ENCODE measurements at regions not wholly inside any gene's neighbourhood (a gene's known extent, or its start where the extent isn't known, plus 50 kb on each side); places are given as distances from the start of the nearest gene placed in this dataset.
"Not testable (repeated sequence)": the region's sequence is repeated elsewhere in the genome, so short reads cannot be mapped to it uniquely, and the experiment has no call there.

DNA sequence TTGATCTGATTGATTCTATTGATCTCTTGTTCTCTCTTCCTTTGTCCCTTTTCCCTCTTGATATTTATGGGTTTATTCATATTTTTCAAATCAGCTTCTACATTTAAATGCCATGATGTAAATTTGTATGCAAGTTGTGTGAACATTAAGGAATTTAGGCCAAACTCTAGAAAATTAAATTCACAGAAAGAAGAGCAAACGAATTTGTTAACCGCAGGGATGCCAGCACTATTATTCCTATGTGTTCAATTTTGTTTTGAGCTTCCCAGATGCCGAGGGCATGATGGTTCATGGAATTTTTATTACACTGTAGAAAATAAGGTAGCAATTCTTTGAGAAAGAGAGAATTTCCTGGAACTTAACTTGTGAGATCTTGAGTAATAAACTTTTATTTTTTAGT lies 220.9 kb downstream of the BUB3 start:
- no peak for DNase-seq (ENCODE audit: low read depth in 3 of 3, low spot score in 1 of 3)

DNA sequence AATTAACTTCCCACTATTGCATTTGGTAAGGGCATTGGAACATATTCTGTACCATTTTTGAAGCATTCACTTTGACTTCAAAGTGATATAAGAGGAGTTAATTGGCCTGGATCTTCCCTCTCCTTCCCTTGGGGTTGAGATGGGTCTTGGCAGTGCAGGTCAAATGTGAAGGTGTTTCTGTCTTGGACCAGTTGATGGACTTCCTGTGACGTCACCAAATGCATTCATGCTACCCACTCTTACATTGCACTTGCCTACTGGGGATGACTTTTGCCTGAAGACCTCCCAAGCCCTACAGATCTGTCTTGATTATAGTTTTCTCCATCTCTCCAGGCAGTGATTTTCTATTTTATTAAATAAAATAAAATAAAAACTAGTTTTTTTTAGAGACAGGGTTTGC lies 221.5 kb downstream of the BUB3 start:
- no peak for DNase-seq (ENCODE audit: low read depth in 3 of 3, low spot score in 1 of 3)

DNA sequence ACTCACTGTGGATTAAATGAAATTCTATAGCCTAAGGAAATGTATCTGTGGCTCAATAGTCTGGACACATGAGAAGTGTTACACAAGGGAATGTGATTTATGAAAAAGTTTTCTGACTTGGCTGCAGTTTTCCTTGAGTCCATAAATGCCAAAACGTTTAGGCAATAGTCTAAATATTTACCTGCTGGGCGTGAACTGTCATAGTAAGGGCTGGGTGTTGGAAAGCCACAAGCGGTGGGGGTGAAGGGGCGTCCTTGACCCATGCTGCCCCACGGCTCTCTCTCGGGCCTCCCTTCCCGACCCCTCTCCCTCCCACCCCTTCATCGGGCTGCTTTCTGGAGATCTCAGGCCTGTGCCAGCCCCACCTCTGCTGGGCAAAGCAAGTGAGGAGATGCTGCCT lies 223.7 kb downstream of the BUB3 start:
- no peak for DNase-seq (ENCODE audit: low read depth in 3 of 3, low spot score in 1 of 3)

DNA sequence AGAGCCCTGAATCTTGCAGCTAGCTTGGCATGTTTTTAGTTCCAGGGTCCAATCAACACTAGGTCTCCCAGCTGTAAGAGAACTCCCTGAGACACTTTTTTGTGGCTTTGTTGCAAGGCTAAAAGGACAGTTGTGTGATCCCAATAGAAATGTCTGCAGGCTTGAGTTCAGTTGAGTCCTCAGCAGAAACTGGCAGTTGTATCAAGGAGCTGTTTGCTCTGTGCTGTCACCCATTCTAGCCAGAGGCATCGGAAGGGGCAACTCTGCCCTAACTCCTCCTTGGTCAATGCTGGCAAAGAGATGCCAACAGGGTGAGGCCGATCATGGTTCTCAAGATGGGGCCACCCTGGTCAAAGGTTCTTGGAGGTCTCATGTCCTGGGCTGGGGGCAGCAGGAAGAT lies 224.1 kb downstream of the BUB3 start:
- no peak for DNase-seq (ENCODE audit: low read depth in 3 of 3, low spot score in 1 of 3)

DNA sequence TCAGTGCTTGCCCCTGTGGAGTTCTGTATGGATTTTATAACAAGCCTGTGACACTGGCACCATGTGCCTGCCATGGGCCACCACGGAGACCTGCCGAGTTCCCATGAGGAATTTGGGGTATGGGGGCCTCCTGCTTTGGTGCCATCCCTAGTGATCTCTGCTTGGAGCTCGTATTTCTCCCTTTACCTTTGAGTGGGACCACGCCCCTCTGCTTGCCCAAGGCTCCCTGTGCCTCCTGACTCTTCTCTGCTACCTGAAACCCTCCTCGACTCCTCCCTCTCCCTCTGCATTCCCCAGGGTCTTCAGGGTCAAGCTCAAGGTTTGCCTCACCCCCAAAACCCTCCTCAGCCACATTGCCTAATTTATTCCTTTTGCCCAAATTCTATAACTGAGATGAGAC lies 225.0 kb downstream of the BUB3 start:
- DNase-seq (ENCODE audit: low read depth in 3 of 3, low spot score in 1 of 3): no peak

DNA sequence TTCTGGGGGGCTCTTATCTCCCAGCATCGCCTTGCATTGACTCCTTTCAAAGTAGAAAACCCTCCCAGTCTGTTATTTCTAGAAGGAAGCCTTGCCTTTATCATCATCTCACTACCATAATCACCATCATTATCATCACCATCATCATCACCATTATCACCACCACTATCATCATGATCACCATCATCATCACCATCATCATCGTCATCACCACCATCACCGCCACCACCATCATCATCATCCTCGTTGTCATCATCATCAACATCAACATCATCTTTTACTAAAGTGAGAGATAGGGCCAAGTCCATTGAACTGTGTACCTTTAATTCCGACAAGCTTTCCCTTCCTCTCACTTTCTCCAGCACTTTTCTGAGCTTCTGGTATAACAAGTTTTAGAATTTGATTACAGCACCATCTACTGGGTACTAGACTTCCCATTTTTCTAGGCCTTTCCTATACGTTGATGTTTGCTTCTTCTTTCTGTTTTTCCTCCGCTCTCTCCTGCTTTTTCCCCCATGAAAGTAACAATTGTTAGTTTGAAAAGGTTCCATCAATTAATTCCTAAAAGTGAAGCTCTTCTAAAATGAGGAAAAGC lies 226.4 kb downstream of the BUB3 start:
- DNase-seq (ENCODE audit: low read depth in 3 of 3, low spot score in 1 of 3): no peak

DNA sequence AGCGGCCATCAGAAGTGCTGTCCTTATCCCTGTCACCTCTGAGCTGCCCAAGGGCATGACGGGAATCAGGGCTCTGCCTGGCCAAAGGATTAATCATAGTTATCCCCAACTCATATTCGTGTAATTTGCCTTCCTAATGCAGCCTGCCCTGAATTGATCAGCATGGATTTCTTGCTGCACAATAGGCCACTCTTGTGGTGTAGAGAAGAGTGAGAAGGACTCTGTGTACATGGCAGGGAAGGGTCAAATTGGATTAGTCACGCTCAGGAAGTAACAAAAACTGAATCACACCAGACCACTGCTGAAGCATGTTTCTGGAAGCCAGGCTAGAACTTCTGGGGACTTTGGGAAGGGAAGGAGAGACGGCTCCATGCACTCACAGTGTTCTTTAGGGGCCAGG lies 227.0 kb downstream of the BUB3 start:
- DNase-seq (ENCODE audit: low read depth in 3 of 3, low spot score in 1 of 3): no peak

DNA sequence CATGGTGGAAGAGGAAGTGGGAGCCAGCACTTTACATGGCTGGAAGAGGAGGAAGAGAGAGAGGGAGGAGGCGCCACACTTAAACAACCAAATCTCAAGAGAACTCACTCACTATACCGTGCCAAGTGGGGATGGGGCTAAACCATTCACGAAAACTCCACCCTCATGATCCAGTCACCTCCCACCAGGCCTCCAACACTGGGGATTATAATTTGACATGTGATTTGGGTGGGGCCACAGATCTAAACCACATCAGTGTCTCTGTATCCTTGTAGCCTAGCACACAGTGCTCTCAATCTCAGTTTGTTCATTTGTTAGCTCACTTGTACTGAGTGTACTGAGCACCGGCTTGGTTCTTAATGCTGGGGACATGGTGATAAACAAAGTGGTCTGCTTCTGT lies 228.3 kb downstream of the BUB3 start:
- no peak for DNase-seq (ENCODE audit: low read depth in 3 of 3, low spot score in 1 of 3)

DNA sequence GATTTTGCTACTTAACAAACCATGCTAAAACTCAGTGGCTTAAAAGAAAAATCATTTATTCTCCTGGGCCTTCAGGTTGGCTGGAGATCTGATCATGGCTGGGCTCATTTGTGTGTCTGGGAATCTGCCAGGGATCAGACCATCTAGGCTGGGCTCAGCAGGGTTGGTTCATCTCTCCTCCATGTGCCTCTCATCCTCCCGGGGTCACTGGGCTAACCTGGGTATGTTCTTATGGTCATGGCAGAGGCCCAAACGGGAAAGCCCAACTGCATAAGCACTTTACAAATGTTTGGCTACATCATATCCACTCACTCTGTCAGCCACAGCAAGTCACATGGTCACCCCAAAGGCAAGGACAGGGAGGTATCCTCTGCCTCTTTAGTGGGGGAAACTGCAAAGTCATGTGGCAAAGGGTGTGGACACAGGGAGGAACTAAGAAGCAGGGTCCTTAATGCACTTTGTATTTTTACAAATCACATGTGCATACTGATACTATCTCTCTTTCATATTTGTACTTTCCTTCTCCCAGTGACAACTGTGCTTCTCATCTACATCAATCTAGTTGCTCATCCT lies 231.4 kb downstream of the BUB3 start:
- no peak for DNase-seq (ENCODE audit: low read depth in 3 of 3, low spot score in 1 of 3)

DNA sequence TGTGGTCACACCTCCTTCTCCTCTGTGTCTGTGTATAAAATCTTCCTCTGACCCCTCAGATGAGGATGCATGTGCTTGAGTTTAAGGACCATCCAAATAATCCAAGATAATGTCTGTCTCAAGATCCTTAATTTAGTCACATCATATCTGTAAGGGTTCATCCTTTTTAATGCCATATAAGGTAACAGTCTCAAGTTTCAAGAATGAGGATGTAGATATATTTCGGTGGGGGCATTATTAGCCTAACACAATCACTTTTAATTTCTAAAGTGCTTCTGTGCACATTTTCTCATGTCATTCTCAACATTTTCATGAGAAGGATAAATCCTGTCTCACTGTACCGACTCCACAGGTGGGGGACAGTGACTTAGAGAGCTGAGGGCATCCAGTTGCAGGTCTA lies 235.3 kb downstream of the BUB3 start:
- DNase-seq (ENCODE audit: low read depth in 3 of 3, low spot score in 1 of 3): no peak

DNA sequence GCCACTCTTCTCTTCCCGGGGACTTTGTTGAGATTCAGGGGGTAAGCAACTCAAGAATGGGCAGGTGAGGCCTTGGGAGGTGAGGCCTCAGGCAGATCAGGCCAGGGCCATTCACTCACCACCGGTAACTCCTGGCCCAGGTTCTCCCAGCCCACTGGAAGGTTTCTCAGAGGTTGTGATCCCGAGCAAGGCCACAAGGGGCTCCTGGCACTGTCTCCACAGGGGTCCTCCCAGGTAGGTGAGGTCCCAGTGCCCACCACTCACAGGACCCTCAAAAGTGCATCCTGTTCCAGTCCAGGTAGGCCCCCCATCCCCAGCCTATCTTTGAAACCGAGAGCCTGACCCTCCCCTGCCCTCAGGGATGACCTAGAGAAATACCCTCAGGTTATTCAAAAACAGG lies 236.1 kb downstream of the BUB3 start:
- no peak for DNase-seq (ENCODE audit: low read depth in 3 of 3, low spot score in 1 of 3)

DNA sequence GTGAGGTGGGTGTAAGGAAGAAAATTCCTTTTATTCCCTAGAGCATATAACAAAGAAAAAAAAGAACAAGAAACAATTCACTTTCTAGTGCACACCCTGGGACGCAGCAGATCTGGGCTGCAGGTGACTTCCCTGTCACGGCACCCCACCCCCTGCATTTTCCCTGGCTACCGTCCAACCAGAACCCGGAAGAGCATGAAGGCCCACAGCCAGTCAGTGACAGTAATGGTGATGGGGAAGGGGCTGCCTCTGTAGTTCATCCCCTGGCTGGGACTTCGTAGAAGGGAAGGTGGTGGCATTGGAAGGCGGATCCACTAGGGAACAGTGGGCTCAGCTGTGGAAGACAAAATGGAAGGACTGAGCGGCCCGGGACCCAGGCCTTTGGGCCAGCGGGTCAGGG lies 236.7 kb downstream of the BUB3 start:
- DNase-seq (ENCODE audit: low read depth in 3 of 3, low spot score in 1 of 3): no peak

DNA sequence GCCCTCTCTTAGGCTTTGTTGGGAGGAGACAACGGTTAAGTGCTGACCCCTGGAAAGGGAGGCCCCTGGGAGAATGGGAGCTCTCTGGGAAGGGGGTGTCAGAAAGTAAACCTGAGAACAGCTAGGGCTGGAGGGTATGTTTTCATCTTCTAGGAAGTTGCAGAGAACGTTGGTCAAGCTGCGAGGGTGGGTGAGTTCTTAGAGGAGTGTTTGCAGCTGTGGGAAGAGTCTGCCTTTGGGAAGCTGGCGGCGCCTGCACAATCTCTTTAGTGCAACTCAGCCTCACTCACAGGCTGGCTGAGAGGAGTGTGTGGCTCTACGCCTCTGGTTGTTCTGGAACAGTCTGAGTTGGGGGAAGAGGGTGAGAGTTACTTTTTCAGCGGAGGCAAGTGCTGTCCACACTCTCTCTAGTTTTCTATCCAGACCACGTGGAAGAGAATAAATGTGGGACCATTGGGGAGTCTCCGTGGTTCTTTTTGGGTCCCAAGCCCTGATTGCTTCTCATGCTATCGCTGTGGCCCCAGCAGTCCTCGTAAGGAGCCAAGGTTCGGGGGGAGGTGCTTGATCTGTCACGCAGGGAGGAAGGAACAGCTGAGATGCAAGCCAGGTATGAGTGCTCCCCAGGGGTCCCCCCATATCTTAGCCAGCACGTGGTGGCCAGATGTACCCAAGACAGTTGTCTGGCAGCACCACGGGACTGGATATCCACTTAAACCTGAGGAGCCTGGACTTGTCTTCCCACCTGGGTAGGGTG lies 237.2 kb downstream of the BUB3 start:
- no peak for DNase-seq (ENCODE audit: low read depth in 3 of 3, low spot score in 1 of 3)

DNA sequence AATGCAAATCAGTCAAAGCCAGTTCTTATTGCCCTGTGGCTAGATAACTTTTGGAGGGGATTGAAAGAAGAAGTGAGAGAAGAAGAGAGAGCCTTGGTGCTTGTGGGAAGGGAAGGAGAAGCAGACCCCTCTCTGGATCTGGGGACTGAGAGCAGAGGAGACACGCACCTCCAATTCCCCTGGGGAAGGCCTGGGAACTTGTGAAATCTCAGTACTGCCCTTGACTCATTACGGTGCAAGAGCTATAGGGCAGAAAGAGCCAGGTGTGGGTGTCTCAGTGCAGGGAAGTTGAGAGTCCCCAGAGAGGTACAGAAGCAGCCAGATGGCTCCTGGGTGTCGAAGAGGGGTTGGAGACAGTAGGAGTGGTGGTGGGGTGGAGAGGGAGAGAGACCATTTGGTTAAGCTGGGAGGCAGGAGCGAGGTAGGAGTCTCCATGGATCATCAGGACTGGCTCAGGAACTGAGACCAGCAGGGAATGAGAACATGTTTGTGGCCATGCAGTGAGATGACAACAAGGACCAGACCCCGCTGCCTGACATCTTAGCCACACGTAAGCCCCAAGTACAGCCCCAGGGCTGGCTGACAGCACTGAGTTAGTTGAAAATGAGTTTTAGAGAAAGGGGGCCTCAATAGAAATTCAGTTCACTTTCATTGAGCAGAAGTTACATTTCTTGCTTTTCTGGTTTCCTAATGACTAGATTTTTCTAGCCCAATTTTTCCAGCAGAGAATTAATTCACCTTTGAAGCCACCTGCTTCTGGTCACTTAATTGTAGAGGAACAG lies 238.2 kb downstream of the BUB3 start:
- DNase-seq (ENCODE audit: low read depth in 3 of 3, low spot score in 1 of 3): no peak

DNA sequence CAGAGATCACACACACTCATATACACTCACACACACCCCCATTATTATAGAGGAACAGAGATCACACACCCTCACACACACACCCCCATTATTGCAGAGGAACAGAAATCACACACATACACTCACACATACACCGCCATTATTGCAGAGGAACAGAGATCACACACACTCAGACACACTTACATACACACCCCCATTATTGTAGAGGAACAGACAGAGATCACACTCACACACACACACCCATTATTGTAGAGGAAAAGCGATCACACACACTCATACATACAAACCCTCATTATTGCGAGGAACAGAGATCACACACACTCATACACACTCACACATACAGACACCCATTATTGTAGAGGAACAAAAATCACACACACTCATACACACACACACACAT lies 239.0 kb downstream of the BUB3 start:
- DNase-seq (ENCODE audit: low read depth in 3 of 3, low spot score in 1 of 3): no peak

DNA sequence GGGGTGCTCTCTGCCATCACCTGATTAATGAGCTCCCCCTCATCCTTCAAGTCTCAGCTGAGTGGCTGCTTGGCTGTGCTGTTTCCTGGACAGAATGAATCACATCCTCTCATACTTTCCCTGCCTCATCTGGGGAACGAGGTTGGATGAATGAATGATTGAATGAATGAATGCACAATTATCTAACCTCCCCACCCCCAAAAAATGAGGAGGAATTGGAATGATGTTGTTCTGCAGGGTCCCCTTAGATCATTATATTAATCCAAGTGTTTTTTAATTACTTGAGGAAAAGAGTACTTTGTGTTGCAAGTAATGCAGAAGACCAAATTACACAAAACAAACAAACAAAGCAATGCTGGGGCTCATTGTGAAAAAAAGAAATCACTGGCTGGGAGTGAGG lies 240.2 kb downstream of the BUB3 start:
- DNase-seq (ENCODE audit: low read depth in 3 of 3, low spot score in 1 of 3): no peak

DNA sequence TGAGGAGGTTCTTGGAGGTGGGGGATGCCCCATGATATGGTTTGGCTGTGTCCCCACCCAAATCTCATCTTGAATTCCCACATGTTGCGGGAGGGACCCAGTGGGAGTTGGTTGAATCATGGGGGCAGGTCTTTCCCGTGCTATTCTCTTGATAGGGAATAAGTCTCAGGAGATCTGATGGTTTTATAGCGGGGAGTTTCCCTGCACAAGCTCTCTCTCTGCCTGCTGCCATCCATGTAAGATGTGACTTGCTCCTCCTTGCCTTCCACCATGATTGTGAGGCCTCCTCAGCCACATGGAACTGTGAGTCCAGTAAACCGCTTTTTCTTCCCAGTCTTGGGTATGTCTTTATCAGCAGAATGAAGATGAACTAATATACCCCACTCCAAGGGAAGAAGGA lies 241.0 kb downstream of the BUB3 start:
- DNase-seq (ENCODE audit: low read depth in 3 of 3, low spot score in 1 of 3): not testable (repeated sequence)

DNA sequence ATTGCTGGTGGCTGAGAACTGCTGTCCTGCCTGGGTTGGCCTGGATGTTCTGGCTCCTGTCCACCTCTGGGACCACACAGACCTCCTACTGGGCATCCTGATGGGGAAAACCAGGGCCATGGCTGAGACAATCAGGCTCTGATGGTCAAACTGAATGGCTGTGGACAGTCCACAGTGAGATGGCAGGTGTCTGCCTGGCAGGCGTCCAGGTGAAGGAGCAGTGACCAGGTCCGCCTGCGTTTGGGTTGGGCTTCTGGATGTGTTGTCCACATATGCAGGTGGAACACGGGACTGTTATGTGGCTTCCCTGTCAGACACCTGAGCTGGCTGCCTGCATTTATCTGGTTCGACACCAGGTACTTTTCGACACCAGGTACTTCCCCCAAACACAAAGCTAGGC lies 241.7 kb downstream of the BUB3 start:
- DNase-seq (ENCODE audit: low read depth in 3 of 3, low spot score in 1 of 3): no peak

DNA sequence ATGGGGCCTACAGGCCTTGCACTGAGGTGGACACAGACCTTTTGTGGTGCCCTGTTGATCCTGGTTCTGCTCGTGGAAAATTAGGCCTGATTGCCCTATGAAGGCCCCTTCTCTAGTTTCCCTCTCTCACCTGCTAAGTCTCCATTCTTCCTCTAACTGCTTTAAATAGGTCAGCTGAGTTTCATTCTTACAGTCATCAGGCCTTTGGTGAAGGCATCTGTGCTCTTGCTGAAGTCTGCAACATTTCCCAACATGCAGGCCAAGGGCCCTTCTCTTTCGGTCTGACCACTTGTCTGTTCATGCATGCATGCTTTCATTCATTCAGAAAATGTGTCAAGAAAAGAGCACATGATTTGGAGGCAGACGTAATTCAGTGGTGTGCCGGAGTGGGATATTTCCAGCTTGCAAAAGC lies 244.0 kb downstream of the BUB3 start:
- DNase-seq (ENCODE audit: low read depth in 3 of 3, low spot score in 1 of 3): no peak

DNA sequence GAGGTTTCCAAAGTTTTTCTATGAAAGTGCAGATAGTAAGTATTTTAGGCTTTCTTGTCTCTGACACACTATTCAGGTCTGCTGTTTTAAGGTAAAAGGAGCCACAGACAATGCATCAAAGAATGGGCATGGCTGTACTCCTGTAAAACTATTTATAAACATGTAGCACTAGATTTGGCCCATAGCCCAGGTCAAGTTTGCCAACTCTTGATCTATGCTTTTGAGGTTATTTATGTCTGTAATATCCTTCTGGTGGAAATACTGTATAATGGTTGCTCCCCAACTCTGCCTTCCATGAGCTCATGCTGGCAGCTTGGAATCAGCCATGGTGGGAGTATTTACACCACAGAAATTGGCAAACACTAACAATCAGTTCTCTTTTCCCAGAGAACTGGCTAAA lies 244.6 kb downstream of the BUB3 start:
- no peak for DNase-seq (ENCODE audit: low read depth in 3 of 3, low spot score in 1 of 3)

DNA sequence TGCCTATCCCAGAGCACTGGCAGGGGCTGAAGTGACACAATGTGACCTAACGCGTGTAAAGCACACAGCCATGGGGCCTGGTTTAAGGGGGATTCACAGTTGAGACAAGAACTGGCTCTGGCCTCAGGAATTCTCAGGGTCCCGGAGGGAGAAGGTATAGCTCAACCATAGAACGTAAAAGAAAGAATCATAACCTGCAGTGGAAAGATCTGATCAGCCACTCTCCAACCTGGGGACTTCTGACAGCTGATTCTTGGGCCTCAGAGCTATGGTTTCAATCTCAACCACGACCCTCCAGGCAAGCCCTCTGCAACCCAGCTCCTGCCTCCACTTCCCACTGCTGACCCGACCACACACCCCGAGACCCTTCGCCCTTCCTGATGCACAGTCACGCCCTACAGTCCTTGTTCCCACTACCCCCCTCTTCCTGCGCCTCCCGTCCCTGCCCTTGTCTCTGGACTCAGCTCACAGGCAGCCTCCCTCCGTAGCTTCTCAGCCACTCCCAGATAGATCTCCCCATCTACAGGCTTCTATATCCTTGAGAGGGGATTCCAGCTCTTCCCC lies 245.2 kb downstream of the BUB3 start:
- no peak for DNase-seq (ENCODE audit: low read depth in 3 of 3, low spot score in 1 of 3)

DNA sequence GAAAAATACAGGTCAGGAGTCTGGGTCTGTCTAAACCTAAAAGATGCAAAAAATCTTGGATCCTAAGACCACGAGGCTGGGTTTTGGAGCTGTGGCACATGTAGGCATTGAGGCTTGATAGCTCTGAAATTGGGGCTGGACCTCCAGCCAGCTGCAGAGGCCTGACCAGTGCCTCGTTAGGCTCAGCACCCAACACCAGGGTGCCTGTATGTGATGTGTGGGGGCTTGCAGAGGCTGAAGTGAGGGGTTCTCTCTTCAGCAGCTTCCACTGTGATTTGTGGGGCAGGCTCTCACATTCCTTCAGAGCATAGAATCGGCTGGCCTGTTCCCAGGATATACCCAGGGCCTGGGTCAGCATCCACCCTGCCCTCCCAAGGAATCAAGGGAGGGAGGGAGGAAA lies 247.8 kb downstream of the BUB3 start:
- DNase-seq (ENCODE audit: low read depth in 3 of 3, low spot score in 1 of 3): no peak
